Tibial artery (tissue), 4 donors: ENCODE measurements at regions not wholly inside any gene's neighbourhood (a gene's known extent, or its start where the extent isn't known, plus 50 kb on each side); places are given as distances from the start of the nearest gene placed in this dataset.

Experiments
- DNase-seq, 2 donors: peaks; one replicate each; pipeline ENCODE4 v3.0.0-alpha.2; 2019
- H3K27ac ChIP-seq, 2 donors: fragments of 200-600 bp; sonication (generic) in 1 of 2; 1 replicate in 1 of 2; 2 replicates in 1 of 2; pipeline ENCODE4 v1.5.1; 2018 to 2019; ENCODE audit warnings: mild to moderate bottlenecking in 1 of 2
- H3K27me3 ChIP-seq, 2 donors: fragments of 200-600 bp; sonication (generic) in 1 of 2; one replicate each; pipeline versions ENCODE4 v1.5.1 to v1.6.0; 2016 to 2019
- H3K36me3 ChIP-seq, 3 donors: fragments of 200-600 bp; sonication (generic) in 2 of 3; one replicate each; pipeline ENCODE4 v1.5.1; 2016 to 2019; ENCODE audit warnings: mild to moderate bottlenecking in 2 of 3
- H3K4me1 ChIP-seq, 4 donors: fragments of 200-600 bp; sonication (generic) in 2 of 4; 1 replicate in 3 of 4; 2 replicates in 1 of 4; pipeline ENCODE4 v1.5.1; 2016 to 2019
- H3K4me3 ChIP-seq, 2 donors: fragments of 200-600 bp; sonication (generic) in 1 of 2; 1 replicate in 1 of 2; 2 replicates in 1 of 2; pipeline ENCODE4 v1.5.1; 2018 to 2019; ENCODE audit warnings: mild to moderate bottlenecking in 2 of 2
- H3K9me3 ChIP-seq, 3 donors: fragments of 200-600 bp; sonication (generic) in 1 of 3; one replicate each; pipeline ENCODE4 v1.5.1; 2016 to 2019
- intact Hi-C: fragments of 100-400 bp; cut with DNase I; formaldehyde crosslinking; loops from one replicate; pipeline ENCODE4 v1.15.0; 2023; ENCODE audit warnings: low total_unique reads
- TF ChIP-seq, protein P1 (sequence below), 2 experiments: fragments of 200-600 bp in 1 of 2; fragments of 450-650 bp in 1 of 2; IDR thresholded peaks; one replicate each; pipeline ENCODE4 v1.5.1; 2017 to 2019; ENCODE audit warnings: antibody characterized with exemption in 2 of 2, mild to moderate bottlenecking in 1 of 2, moderate library complexity in 1 of 2

DNA sequence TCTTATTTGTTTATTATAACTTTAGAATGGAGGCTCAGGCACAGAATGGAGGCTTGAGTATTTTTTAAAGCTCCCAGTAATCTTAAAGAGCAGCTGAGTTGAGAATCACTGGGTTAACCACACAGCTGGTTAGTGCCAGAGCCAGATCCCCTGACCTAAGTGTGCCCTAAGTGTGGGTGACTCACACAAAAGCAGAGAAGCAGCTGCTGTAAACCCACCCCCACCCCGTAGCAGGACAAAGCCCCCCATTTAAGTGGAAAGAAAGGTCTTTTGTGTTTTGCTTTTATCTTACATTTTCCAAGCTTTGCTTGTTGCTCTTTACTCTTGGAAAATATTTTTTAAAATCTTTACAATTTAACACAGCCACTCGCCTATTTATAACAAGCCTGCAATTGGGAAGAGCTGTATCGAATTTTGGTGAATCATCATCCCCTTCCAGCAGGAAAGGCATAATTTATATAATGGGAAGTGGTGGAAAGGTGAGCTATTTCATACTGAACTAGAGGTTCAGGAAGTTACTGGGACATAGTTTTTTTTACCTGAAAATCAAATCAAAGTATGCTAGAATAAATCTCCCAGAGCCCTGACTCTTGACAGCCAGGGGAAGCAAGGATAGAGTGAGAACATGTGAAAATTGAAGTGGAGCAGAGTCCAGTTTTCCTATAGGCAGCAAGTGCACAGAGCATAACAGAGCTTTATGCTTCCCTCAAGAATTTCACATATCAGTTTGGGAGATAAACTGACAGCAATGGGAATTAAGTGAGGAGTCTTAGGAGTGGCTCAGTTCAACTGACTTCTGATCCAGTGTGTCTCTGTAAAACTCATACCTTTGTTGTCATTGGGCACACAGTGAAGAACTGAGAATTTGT, 405.7 kb downstream of the AASDHPPT start:
- H3K4me1 ChIP-seq = no peaks in the 10 kb centered on the region
- no peak overlapping the region for H3K27ac ChIP-seq
- DNase-seq = no peak
- H3K36me3 ChIP-seq = no peaks in the 10 kb centered on the region
- no peaks in the 10 kb centered on the region for H3K9me3 ChIP-seq
- intact Hi-C loops = no loop called here
- H3K4me3 ChIP-seq = no peak overlapping the region
- H3K27me3 ChIP-seq = no peaks in the 10 kb centered on the region
- TF ChIP-seq, protein P1, sequence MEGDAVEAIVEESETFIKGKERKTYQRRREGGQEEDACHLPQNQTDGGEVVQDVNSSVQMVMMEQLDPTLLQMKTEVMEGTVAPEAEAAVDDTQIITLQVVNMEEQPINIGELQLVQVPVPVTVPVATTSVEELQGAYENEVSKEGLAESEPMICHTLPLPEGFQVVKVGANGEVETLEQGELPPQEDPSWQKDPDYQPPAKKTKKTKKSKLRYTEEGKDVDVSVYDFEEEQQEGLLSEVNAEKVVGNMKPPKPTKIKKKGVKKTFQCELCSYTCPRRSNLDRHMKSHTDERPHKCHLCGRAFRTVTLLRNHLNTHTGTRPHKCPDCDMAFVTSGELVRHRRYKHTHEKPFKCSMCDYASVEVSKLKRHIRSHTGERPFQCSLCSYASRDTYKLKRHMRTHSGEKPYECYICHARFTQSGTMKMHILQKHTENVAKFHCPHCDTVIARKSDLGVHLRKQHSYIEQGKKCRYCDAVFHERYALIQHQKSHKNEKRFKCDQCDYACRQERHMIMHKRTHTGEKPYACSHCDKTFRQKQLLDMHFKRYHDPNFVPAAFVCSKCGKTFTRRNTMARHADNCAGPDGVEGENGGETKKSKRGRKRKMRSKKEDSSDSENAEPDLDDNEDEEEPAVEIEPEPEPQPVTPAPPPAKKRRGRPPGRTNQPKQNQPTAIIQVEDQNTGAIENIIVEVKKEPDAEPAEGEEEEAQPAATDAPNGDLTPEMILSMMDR (IDR thresholded peaks at IDR 0.05) = no peak

DNA sequence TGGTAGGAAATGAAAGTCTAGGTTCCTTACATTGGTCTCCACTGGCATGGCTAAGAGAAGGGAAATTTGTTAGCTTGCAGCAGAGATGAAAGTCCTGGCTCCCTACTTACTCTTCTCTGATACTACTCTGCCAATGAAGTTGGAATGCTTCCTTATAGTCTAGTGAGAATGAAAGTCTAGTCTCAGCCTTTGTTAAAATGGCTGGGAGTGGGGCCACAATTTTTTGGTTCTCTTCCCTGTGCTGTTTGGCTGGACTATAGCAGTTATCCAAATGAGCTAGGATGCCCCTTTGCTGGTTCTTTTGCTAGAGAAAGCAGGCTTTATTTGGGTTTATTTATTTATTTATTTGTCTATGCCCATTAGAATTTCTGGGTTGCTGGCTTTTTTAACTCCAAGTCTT, 414.3 kb downstream of the AASDHPPT start:
- no peaks in the 10 kb centered on the region for H3K36me3 ChIP-seq
- DNase-seq = no peak
- intact Hi-C loops = no loop called here
- H3K27ac ChIP-seq = no peak overlapping the region
- TF ChIP-seq, protein P1 (IDR thresholded peaks at IDR 0.05) = no peak
- no peak overlapping the region for H3K4me3 ChIP-seq
- H3K27me3 ChIP-seq = no peaks in the 10 kb centered on the region
- no peaks in the 10 kb centered on the region for H3K4me1 ChIP-seq
- no peaks in the 10 kb centered on the region for H3K9me3 ChIP-seq

DNA sequence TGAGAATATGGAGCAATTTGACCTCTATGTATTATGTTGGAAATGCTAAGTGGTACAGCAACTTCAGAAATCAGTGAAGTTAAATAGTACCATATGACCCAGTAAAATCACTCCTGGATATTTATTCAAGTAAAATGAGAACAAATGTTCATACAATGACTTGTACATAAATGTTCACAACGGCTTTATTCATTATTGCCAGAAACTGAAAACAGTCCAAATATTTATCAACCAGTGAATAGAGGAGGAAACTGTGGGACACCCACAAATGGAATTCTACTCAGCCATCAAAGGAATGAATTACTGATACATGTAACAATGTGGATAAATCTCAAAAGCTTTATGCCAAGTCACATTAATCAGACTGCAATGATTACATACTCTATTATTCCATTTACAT, 416.3 kb downstream of the AASDHPPT start:
- H3K4me1 ChIP-seq = no peaks in the 10 kb centered on the region
- no peaks in the 10 kb centered on the region for H3K36me3 ChIP-seq
- intact Hi-C loops = no loop called here
- H3K27ac ChIP-seq = no peak overlapping the region
- H3K27me3 ChIP-seq = no peaks in the 10 kb centered on the region
- no peaks in the 10 kb centered on the region for H3K9me3 ChIP-seq
- H3K4me3 ChIP-seq = no peak overlapping the region
- TF ChIP-seq, protein P1 (IDR thresholded peaks at IDR 0.05) = no peak
- no peak for DNase-seq

DNA sequence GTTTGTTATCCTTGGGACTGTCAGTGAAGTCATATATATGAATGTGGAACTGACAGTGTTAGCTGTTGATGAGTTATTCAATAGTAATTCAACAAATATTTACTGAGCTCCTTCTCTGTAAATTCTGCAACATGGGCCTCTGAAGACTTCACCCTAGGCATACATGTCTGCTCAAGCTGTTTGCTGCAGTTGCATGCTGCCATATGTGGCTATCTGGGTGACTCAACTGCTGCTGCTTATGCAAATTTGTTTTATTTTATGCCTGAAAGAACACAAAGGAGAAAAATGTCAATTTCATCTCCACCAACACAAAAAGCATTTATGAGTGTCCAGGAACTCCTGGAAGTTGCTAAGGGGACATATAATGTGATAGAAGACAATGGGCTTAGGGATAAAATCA, 417.6 kb downstream of the AASDHPPT start:
- TF ChIP-seq, protein P1 (IDR thresholded peaks at IDR 0.05) = no peak
- Histone ChIP-seq H3K27me3 (no peaks in the 10 kb centered on the region), H3K9me3 (no peaks in the 10 kb centered on the region), H3K27ac (no peak overlapping the region), H3K4me1 (no peaks in the 10 kb centered on the region), H3K36me3 (no peaks in the 10 kb centered on the region), H3K4me3 (no peak overlapping the region)
- no peak for DNase-seq
- intact Hi-C loops = no loop called here

DNA sequence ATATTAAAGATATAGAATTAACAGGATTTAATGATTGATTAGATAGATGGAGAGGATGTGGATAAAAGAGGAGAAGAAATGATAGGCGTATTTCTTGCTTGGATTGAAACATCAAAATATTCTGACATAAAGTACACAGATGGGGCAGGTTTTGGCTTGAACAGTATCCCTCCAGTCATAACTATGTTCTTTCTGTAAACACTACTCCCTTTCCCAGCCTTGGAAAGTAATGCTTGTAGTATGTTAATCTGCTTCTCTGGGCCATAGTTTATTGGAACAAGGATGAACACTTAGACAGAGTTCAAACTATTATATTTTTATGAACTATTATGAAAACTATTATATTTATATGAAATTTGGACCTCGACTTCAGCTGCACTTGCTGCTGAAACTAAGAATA, 419.2 kb downstream of the AASDHPPT start:
- Histone ChIP-seq H3K9me3 (no peaks in the 10 kb centered on the region), H3K4me1 (no peaks in the 10 kb centered on the region), H3K36me3 (no peaks in the 10 kb centered on the region), H3K4me3 (no peak overlapping the region), H3K27ac (no peak overlapping the region), H3K27me3 (no peaks in the 10 kb centered on the region)
- TF ChIP-seq, protein P1 (IDR thresholded peaks at IDR 0.05) = no peak
- intact Hi-C loops = no loop called here
- DNase-seq = no peak
